GM18498 (cell line): ENCODE measurements at regions not wholly inside any gene's neighbourhood (a gene's known extent, or its start where the extent isn't known, plus 50 kb on each side); places are given as distances from the start of the nearest gene placed in this dataset.

Experiments used
- ATAC-seq: cut with Tn5 transposase; IDR thresholded peaks from one replicate; pipeline ENCODE4 v1.9.1; 2021; ENCODE audit warnings: mild to moderate bottlenecking, moderate library complexity; ENCODE audit not compliant: unreplicated experiment

GRCh38 chr13:103734837-103735236 lies 668.6 kb upstream of the SLC10A2 start:
- ATAC-seq, result no peak

DNA sequence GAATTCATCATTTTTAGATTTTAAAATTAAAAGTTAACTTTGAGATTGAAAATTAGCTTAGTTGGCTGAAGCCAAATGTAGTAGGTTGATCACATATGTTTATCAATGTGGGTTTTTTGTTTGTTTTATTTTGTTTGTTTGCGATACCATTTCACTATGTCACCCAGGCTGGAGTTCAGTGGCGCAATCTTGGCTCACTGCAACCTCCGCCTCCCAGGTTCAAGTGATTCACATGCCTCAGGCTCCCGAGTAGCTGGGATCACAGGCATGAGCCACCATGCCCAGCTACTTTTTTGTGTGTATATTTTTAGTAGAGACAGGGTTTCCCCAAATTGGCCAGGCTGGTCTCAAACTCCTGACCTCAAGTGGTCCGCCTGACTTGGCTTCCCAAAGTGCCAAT lies 665.7 kb upstream of the SLC10A2 start:
- ATAC-seq, result no peak

DNA sequence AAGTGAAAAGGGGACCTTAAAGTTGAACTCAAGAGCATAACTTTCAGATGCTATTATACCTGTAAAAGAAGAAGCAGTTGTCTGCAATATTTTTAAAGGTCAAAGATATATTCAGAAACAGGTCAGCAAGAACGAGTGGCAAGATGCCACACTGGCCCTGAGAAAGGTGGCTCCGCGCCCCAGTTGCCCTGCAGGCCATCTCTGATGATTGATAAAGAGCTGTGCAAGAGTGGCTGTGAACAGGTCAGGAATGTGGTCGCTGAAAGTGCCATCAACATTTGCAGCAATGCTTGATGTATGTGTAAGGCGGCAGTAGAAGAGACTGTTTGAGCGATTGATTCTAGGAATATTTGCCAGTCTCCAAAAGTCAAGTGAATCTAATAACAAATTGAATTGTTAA lies 664.2 kb upstream of the SLC10A2 start:
- no peak for ATAC-seq

GRCh38 chr13:103726808-103727207 lies 660.6 kb upstream of the SLC10A2 start:
- no peak for ATAC-seq

DNA sequence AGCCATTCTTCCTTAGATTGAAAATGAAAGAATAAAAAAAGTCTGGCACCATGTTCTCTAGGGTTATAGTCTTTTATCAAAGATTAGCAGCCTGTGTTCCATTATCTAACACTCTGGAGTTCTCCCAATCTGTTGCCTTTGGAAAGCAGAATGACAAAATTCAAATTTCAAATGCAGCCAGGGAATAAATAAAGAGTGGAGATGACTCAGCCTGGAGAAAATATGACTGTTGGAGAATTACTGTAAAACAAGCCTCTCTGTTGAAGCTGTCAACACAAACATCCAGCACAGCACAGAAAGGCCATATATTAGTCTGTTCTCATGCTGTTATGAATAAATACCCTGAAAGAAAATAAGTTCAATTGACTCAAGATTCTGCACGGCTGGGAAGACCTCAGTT lies 650.5 kb upstream of the SLC10A2 start:
- no peak for ATAC-seq

DNA sequence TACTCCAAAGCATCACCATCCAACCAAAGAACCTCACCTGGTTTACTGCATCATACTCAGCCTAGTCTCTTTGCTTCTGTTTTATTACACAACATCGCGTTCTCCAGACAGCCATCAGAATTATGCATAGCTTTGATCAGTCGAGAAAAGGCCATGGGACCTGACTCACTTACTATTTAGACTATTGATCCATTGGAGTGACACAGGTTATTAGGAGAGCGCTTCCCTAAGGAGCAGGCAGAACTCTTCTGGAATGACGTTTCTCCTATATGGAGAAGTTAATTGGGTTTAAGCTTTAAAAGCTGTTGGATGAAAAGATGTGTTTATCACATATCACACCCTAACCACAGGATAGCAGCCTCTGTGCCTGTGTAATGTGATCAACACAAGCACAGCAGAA lies 649.1 kb upstream of the SLC10A2 start:
- ATAC-seq, result no peak

GRCh38 chr13:103703246-103703645 lies 637.0 kb upstream of the SLC10A2 start:
- ATAC-seq, result no peak

- ATAC-seq, result no peak
Observed at GRCh38 chr13:103698000-103698399, 631.8 kb upstream of the SLC10A2 start.

GRCh38 chr13:103695320-103695719 lies 629.1 kb upstream of the SLC10A2 start:
- ATAC-seq, result no peak

DNA sequence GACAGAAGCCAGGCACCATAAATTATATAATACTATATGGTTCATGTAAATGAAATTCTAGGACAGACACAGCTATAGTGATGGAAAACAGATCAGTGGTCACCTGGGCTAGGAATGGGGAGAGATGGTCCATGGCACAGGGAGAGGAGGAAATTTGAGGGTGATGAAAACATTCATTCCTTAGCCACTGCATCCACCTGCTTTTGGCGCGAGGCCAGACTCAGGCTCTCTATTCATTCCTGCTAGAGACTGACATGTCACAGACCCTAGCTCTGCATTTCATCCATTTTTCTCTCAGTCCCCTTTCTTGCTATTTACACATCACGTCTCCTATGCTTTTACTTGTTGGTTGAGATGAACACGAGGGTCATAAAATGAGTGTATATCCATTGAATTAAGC lies 628.3 kb upstream of the SLC10A2 start:
- ATAC-seq, result no peak

DNA sequence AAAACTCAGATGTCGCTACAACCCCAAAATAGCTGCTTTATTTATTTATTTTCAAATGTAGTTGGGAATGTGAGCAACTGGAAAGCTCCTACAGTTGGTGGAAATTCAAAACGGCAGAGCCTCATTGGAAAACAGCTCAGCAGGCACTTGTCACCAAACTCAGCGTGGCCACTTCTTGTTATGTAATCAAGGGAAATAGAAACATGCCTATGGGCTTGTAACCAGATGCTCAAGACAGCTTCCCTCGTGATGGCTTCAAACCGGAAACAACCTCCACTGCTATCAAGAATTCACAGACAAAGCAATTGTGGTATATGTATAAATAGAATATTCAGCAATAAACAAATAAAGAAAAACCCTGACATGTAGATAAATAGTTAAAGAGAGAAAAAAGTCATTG lies 627.8 kb upstream of the SLC10A2 start:
- ATAC-seq, result no peak

- no peak for ATAC-seq
Observed at GRCh38 chr13:103692442-103692841, 626.2 kb upstream of the SLC10A2 start.

DNA sequence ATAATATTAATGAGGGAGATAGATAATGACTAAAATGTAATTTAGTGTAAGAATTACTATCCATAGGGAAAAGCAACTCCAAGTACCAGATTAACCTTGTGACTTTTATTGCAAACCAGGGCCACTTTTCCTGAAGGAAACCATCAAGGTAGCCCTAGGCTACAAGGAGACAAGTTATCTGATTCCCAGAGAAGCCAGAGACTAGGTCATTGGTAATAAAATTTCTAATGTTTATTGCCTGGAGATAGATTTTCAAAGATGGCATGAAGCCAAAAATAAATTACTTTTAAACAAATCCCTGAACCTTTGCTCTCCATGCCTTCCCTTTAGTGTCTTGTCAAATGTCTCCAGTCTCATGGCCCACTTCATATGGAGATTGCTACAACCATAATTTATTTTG lies 610.1 kb upstream of the SLC10A2 start:
- no peak for ATAC-seq

DNA sequence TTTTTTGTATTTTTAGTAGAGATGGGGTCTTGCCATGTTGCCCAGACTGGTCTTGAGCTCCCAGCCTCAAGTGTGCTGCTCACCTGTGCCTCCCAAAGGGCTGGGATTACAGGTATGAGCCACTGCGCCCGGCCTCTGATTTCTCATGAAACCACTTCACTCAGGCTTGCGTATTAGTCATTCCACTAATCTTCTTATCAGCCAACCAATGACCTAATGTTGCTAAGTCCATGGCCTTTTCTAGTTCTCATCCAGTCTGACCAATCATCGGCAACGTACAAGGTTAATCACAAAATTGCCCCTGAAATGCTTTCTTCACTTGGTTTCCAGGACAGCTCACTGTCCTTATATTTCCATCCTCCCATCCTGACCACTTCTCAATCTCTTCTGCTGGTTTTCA lies 605.3 kb upstream of the SLC10A2 start:
- ATAC-seq, result no peak

DNA sequence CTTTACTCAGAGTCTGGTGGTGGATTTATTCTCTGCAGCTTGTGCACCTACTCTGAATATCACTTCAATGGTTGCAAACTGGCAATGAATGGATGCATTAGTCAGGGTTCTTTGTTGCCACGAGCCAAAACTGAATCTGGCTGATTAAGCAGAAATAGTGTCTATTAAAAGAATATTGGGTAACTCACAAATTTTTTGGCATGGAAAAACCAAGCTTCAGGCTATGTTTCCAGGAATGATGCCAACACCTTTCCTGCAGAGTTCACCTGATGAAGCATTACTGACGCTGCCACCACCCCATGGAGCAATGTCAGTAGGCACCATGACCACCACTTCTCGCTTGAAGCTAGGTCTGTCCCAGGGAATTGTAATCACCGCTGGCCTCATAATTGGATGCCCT lies 597.8 kb upstream of the SLC10A2 start:
- ATAC-seq, result no peak

DNA sequence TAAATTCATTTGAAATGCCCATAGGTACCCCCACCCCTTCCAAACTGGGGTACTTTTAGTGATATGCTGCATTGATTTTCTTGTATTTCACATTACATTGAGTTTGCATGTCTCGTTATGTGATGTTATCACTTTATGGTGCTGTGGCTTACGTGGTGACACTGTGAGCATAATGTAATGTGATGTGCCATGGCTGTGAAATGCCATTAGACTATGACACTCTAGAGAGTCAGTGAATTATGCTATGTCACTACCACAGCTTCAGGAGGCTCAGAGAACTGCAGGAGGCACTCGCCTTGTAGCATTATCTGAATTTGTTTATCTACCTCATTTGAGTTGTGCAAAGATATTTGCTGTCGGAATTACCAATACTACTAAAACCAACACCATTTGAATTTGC lies 590.1 kb upstream of the SLC10A2 start:
- no peak for ATAC-seq

GRCh38 chr13:103640606-103641005 lies 574.4 kb upstream of the SLC10A2 start:
- no peak for ATAC-seq

DNA sequence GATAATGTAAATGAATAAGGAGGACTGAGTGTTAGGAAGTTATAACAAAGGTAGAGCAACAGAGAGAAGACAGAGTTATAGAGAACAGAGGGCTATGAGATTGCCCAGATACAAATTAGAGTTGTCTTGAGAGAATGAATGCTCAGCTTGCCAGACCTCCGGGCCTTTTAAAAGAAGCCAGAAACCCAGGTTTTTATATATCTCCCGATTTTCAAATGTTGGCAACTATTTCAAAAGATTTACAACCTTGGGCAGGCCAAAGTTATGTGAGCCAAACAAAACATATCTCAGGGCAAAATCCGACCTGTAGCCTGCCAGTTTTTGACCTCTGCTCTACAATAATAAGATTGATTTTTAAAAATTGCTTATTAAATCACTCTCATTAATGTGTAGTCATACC lies 573.1 kb upstream of the SLC10A2 start:
- no peak for ATAC-seq

GRCh38 chr13:103638706-103639105 lies 572.5 kb upstream of the SLC10A2 start:
- no peak for ATAC-seq

- no peak for ATAC-seq
Observed at GRCh38 chr13:103634066-103634465, 567.8 kb upstream of the SLC10A2 start.

DNA sequence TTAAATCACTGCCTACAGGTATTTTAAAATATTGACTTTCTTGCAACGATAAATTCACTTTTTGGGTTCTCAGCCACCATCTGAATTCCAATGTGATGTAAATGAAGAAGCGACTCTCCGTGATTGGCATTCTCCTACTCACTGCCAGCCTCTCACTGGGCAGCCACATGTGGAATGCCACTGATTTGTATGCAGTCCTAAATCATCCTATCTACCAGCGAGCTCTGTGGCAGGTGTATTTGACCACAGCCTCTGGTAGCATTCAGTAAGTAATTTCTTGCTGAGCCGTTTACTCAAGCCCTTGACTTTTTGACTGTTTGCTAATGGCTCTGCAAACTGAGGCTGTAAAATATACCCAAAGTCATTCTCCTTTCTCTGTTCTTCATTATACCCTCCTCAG lies 559.0 kb upstream of the SLC10A2 start:
- no peak for ATAC-seq

DNA sequence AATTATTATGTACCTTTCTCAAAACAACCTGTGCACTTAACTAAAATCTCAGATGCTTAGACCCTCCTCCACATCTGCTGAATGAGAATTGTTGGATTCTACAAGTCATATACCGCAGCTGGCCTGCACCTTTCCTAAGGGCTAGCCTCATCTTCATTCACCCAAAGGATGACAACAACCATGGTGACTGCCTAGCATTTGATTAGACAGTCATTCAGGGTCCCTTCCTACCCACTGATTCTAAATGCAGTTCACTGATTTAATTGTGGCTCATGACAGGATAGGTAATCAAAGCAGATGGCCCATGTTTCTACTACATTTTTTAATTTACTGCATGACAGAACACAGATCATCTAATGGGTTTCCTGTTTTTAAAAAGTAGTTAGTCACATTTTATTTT lies 551.9 kb upstream of the SLC10A2 start:
- no peak for ATAC-seq

GRCh38 chr13:103615771-103616170 lies 549.6 kb upstream of the SLC10A2 start:
- no peak for ATAC-seq

DNA sequence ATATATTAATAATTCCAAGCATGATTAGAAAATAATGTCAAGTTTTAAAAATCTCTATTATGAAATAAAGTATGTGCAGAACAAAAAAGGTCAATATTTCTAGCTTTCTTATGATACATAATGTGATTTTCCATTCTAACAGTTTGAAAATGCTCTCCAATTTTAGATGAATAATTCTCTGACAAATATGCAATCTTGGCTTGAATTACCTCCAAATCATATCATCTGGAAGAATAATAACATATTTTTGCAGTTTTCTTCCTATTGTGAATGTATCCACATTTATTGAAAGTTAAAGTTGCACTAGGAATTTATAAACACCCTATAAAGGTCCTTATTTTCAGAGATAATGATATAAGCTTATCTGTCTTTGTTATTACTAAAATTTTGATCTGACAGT lies 548.5 kb upstream of the SLC10A2 start:
- ATAC-seq, result no peak
